Mucosa of descending colon (tissue), 3 donors: ENCODE measurements at regions not wholly inside any gene's neighbourhood (a gene's known extent, or its start where the extent isn't known, plus 50 kb on each side); places are given as distances from the start of the nearest gene placed in this dataset.

Experiments used
- ATAC-seq: fragments of 200-7000 bp; cut with Tn5 transposase; one replicate; pipeline ENCODE4 v1.9.1; 2020; ENCODE audit warnings: mild to moderate bottlenecking, moderate library complexity
- DNase-seq, 3 donors: peaks; one replicate each; pipeline ENCODE4 v3.0.0-alpha.2; 2020
- H3K36me3 ChIP-seq: fragments of 200-600 bp; one replicate; pipeline ENCODE4 v1.8.0; 2021; ENCODE audit warnings: low read depth, mild to moderate bottlenecking
- H3K4me1 ChIP-seq: fragments of 200-600 bp; one replicate; pipeline ENCODE4 v1.8.0; 2021; ENCODE audit warnings: low read depth, mild to moderate bottlenecking
- H3K4me3 ChIP-seq: fragments of 200-600 bp; one replicate; pipeline ENCODE4 v1.8.0; 2021; ENCODE audit warnings: mild to moderate bottlenecking
- H3K9me3 ChIP-seq: fragments of 200-600 bp; one replicate; pipeline ENCODE4 v1.8.0; 2021; ENCODE audit warnings: mild to moderate bottlenecking
- intact Hi-C, 2 donors: fragments of 100-400 bp; cut with DNase I in 1 of 2; cut with micrococcal nuclease in 1 of 2; formaldehyde crosslinking; loops; one replicate each; pipeline versions ENCODE4 v1.11.0 to v1.11.1; 2022; cut with DNase I, micrococcal nuclease
- TF ChIP-seq, protein P1 (sequence below): fragments of 200-600 bp; IDR thresholded peaks from one replicate; pipeline ENCODE4 v1.8.0; 2022; ENCODE audit warnings: antibody characterized with exemption, mild to moderate bottlenecking
- donor health status: DM: no; HTN: no; CAD: no; lungs with moderate emphysema.
- donor health status: DM: no; HTN: no; CAD: no.
- donor health status: DM: no; HTN: yes; CAD: no.

DNA sequence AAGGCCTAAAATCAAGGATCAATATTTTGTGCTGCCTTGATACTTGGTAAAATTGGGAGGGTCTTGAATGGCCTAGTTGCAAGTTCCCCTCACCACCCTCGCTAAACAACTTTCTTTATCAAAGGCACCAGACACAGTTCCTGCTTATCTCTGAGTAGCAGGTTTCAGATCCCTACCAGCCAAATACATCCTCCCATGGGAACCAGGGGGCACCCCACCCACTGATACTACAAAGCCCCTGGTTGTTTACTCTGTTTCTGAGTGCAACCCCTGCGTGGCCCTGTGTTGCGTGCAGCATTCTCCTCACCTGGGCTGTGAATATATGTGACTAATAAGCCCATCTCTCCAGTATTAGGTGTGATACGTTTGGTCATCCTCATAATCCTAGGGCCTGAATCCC lies 314.9 kb downstream of the DRD1 start:
- no peak for DNase-seq
- TF ChIP-seq, protein P1, sequence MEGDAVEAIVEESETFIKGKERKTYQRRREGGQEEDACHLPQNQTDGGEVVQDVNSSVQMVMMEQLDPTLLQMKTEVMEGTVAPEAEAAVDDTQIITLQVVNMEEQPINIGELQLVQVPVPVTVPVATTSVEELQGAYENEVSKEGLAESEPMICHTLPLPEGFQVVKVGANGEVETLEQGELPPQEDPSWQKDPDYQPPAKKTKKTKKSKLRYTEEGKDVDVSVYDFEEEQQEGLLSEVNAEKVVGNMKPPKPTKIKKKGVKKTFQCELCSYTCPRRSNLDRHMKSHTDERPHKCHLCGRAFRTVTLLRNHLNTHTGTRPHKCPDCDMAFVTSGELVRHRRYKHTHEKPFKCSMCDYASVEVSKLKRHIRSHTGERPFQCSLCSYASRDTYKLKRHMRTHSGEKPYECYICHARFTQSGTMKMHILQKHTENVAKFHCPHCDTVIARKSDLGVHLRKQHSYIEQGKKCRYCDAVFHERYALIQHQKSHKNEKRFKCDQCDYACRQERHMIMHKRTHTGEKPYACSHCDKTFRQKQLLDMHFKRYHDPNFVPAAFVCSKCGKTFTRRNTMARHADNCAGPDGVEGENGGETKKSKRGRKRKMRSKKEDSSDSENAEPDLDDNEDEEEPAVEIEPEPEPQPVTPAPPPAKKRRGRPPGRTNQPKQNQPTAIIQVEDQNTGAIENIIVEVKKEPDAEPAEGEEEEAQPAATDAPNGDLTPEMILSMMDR, result no peak
- intact Hi-C loops, result no loop called here
- Histone ChIP-seq H3K4me3 (no peak overlapping the region), H3K9me3 (no peaks in the 10 kb centered on the region), H3K36me3 (no peaks in the 10 kb centered on the region), H3K4me1 (no peaks in the 10 kb centered on the region)
- ATAC-seq, result no peak

GRCh38 chr5:175124821-175125220 lies 319.2 kb downstream of the DRD1 start:
- intact Hi-C loops, result no loop called here
- DNase-seq (no peak), ATAC-seq (no peak)
- H3K36me3 ChIP-seq, result no peaks in the 10 kb centered on the region
- TF ChIP-seq, protein P1, result no peak
- H3K4me3 ChIP-seq, result no peak overlapping the region
- H3K9me3 ChIP-seq, result no peaks in the 10 kb centered on the region
- H3K4me1 ChIP-seq, result no peaks in the 10 kb centered on the region

DNA sequence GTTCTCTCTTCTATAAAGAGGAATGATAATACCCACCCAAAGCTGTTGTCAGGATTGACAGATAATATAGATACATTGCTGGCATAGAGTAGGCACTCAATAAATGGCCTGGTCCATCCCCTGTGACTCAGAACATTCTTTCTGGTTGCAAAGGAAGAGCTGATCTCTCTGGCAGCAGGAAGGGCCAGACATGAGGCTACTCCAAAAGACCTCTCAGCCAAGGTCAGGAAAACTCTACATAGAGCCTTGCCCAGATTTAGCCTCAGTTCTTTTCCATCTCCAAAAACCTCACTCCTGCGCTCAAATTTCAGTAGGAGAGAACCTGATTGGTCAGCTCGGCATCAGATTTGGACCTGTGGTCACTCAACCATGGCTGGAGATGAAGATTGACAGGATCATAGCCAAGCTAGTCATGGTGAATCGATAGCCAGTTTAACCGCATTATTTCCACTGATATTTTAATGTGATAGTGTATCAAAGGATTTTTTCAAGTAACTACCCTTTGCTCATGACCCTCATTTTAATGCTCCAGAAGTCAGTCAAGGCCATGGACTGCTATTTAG lies 319.6 kb downstream of the DRD1 start:
- intact Hi-C loops, result no loop called here
- ATAC-seq (no peak), DNase-seq (no peak)
- TF ChIP-seq, protein P1, result no peak
- Histone ChIP-seq H3K4me1 (no peaks in the 10 kb centered on the region), H3K36me3 (no peaks in the 10 kb centered on the region), H3K4me3 (no peak overlapping the region), H3K9me3 (no peaks in the 10 kb centered on the region)

DNA sequence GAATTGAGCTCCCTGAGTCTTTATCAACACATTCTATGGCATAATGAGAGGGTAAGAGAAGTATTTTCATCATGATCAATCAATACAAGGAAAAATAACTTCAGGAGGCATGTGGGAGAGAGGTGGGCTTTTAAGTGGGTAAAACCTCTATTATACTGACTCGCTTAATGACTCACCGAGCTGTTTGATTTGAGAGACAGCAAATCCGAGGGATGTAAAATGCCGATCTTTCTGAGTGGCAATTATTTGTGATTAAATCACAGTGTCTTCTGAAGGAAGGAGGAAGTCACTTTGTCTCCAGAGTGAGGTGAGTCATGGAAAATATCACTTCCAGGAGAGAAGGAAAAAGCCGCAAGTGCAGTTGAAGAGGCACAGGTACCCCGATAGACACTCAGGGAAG lies 320.4 kb downstream of the DRD1 start:
- no peak overlapping the region for H3K4me3 ChIP-seq
- H3K9me3 ChIP-seq, result no peaks in the 10 kb centered on the region
- TF ChIP-seq, protein P1, result no peak
- H3K36me3 ChIP-seq, result no peaks in the 10 kb centered on the region
- H3K4me1 ChIP-seq, result no peaks in the 10 kb centered on the region
- ATAC-seq (no peak), DNase-seq (no peak)
- intact Hi-C loops, result no loop called here

- Histone ChIP-seq H3K9me3 (no peaks in the 10 kb centered on the region), H3K4me3 (no peak overlapping the region), H3K36me3 (no peaks in the 10 kb centered on the region), H3K4me1 (no peaks in the 10 kb centered on the region)
- DNase-seq, result no peak
- intact Hi-C loops, result no loop called here
- TF ChIP-seq, protein P1, result no peak
- ATAC-seq, result no peak
These were observed 322.5 kb downstream of the DRD1 start for GRCh38 chr5:175121457-175121856.

DNA sequence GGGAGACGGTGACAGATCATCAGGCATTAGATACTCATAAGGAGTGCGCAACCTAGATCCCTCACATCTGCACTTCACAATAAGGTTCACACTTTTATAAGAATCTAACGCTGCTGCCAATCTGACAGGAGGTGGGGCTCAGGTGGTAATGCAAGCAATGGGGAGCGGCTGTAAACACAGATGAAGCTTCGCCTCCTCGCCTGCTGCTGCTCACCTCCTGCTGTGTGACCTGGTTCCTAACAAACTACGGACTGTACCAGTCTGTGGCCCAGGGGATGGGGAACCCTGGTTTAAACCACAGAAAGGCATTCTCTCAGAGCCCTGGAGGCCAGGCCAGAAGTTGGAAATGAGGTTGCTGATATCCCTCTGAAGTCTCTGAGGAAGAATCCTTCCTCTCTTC lies 323.6 kb downstream of the DRD1 start:
- Histone ChIP-seq H3K9me3 (no peaks in the 10 kb centered on the region), H3K36me3 (no peaks in the 10 kb centered on the region), H3K4me1 (no peaks in the 10 kb centered on the region), H3K4me3 (no peak overlapping the region)
- no peak for DNase-seq
- TF ChIP-seq, protein P1, result no peak
- no peak for ATAC-seq
- intact Hi-C loops, result no loop called here
